Right lobe of liver (tissue), 4 donors: ENCODE measurements at regions not wholly inside any gene's neighbourhood (a gene's known extent, or its start where the extent isn't known, plus 50 kb on each side); places are given as distances from the start of the nearest gene placed in this dataset.

Source experiments
- CTCF ChIP-seq, 4 donors: fragments of 200-600 bp in 3 of 4; fragments of 450-650 bp in 1 of 4; IDR thresholded peaks; one replicate each; pipeline versions ENCODE4 v1.5.1 to v1.8.0; 2016 to 2022; ENCODE audit warnings: antibody characterized with exemption in 4 of 4, mild to moderate bottlenecking in 2 of 4
- POLR2A ChIP-seq: fragments of 450-650 bp; IDR thresholded peaks from one replicate; pipeline ENCODE4 v1.6.1; 2017; ENCODE audit warnings: antibody characterized with exemption, mild to moderate bottlenecking
- donor health status: DM: no; HTN: no; CAD: no.
- donor health status: DM: no; HTN: no; CAD: no.
- donor health status: DM: no; HTN: yes; CAD: no.

DNA sequence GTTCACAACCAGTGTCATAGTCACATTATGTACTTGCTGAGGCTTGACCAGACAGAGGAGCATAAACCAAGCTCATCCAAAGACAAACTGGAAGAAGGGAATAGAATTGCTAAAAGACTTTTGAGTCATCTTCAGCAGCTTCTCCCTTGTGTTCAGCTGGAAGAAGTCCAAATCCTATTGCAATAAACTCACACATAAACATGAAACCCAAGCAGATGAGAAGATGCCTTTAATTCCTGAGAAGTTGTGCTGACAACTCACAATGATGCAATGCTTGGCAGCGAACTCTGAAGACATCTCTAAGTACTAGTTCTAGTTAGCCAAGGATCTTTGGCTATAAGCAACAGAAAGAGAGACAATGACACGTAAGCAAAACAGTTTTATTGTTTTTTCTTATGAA is 642.1 kb downstream of the KCTD16 start:
- no peak for TF ChIP-seq POLR2A
- no peak for TF ChIP-seq CTCF (IDR thresholded peaks at IDR 0.05)
